Neural cell (in vitro differentiated cells): ENCODE measurements at regions not wholly inside any gene's neighbourhood (a gene's known extent, or its start where the extent isn't known, plus 50 kb on each side); places are given as distances from the start of the nearest gene placed in this dataset.

Experiments used
- CTCF ChIP-seq: fragments of 450-650 bp; IDR thresholded peaks from 2 replicates; pipeline ENCODE4 v1.5.1; 2014; ENCODE audit warnings: antibody characterized with exemption, mild to moderate bottlenecking, moderate library complexity; ENCODE audit not compliant: poor library complexity, severe bottlenecking
- EP300 ChIP-seq: fragments of 450-650 bp; conservative IDR thresholded peaks from 2 replicates; pipeline ENCODE4 v1.6.1; 2014; ENCODE audit warnings: antibody characterized with exemption, mild to moderate bottlenecking, moderate library complexity; ENCODE audit not compliant: poor library complexity, severe bottlenecking
- EZH2 ChIP-seq: fragments of 200-600, 300-800 bp; shearing (Covaris generic), sonication (generic); IDR thresholded peaks from 2 replicates; pipeline ENCODE4 v1.6.1; 2014; ENCODE audit warnings: antibody characterized with exemption, low read length, borderline replicate concordance, mild to moderate bottlenecking; ENCODE audit not compliant: insufficient read depth, poor library complexity, severe bottlenecking
- MXI1 ChIP-seq: fragments of 450-650 bp; conservative IDR thresholded peaks from 2 replicates; pipeline ENCODE4 v1.6.1; 2014; ENCODE audit warnings: antibody characterized with exemption, mild to moderate bottlenecking; ENCODE audit not compliant: poor library complexity, severe bottlenecking
- SMC3 ChIP-seq: fragments of 450-650 bp; conservative IDR thresholded peaks from 2 replicates; pipeline ENCODE4 v1.6.1; 2014; ENCODE audit warnings: antibody characterized with exemption, mild to moderate bottlenecking, moderate library complexity; ENCODE audit not compliant: poor library complexity

GRCh38 chr10:124223711-124224085, 130.3 kb upstream of the CHST15 start:
- TF ChIP-seq CTCF (no peak), SMC3 (no peak), EP300 (no peak), MXI1 (no peak), EZH2 (no peak)
